Gastroesophageal sphincter (tissue), 3 donors: ENCODE measurements at regions not wholly inside any gene's neighbourhood (a gene's known extent, or its start where the extent isn't known, plus 50 kb on each side); places are given as distances from the start of the nearest gene placed in this dataset.

Experiments used
- EP300 ChIP-seq: sonication (generic); formaldehyde crosslinking; IDR thresholded peaks from one replicate; pipeline ENCODE4 v1.6.1; 2017; ENCODE audit warnings: antibody characterized with exemption, mild to moderate bottlenecking
- POLR2A ChIP-seq, 2 donors: fragments of 450-650 bp; IDR thresholded peaks; one replicate each; pipeline ENCODE4 v1.6.1; 2017; ENCODE audit warnings: antibody characterized with exemption in 2 of 2, mild to moderate bottlenecking in 2 of 2, moderate library complexity in 1 of 2
- TF ChIP-seq, protein P1 (sequence below), 4 experiments: fragments of 200-600 bp in 2 of 4; fragments of 450-650 bp in 2 of 4; sonication (generic) in 1 of 4; IDR thresholded peaks; one replicate each; pipeline ENCODE4 v1.5.1; 2017 to 2019; ENCODE audit warnings: antibody characterized with exemption in 4 of 4, mild to moderate bottlenecking in 2 of 4, moderate library complexity in 2 of 4

DNA sequence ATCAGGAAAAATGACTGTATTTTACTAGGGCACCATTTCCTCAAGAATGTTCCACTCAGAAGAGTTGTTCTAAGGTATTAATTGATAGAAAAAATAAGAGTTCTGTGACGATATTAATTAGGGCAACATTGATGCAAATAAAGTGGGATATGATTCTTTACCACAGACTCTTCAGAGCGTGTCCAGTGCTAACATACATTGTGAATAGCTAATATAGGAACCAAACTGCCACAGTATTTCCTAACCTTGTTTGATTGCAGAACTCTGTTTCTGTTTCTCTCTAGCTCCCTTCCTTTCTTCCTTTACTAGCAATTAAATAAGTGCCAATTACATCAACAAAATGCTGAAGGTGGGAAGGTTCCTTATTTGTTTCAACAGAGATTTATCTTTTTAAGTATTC lies 154.1 kb upstream of the CPEB2 start:
- TF ChIP-seq, protein P1, sequence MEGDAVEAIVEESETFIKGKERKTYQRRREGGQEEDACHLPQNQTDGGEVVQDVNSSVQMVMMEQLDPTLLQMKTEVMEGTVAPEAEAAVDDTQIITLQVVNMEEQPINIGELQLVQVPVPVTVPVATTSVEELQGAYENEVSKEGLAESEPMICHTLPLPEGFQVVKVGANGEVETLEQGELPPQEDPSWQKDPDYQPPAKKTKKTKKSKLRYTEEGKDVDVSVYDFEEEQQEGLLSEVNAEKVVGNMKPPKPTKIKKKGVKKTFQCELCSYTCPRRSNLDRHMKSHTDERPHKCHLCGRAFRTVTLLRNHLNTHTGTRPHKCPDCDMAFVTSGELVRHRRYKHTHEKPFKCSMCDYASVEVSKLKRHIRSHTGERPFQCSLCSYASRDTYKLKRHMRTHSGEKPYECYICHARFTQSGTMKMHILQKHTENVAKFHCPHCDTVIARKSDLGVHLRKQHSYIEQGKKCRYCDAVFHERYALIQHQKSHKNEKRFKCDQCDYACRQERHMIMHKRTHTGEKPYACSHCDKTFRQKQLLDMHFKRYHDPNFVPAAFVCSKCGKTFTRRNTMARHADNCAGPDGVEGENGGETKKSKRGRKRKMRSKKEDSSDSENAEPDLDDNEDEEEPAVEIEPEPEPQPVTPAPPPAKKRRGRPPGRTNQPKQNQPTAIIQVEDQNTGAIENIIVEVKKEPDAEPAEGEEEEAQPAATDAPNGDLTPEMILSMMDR (IDR thresholded peaks at IDR 0.05) = no peak
- TF ChIP-seq EP300 (no peak), POLR2A (IDR thresholded peaks at IDR 0.05) (no peak)
